NB4 (cell line): ENCODE measurements at regions not wholly inside any gene's neighbourhood (a gene's known extent, or its start where the extent isn't known, plus 50 kb on each side); places are given as distances from the start of the nearest gene placed in this dataset.
"Not testable (repeated sequence)": the region's sequence is repeated elsewhere in the genome, so short reads cannot be mapped to it uniquely, and the experiment has no call there.

Experiments
- DNase-seq: peaks from one replicate; pipeline ENCODE4 v3.0.0; 2010; ENCODE audit warnings: low read depth
- H3K4me3 ChIP-seq: one replicate; pipeline ENCODE4 v1.5.1; 2011; ENCODE audit warnings: mild to moderate bottlenecking, low read depth, low read length, moderate library complexity
- CTCF ChIP-seq: IDR thresholded peaks from one replicate; pipeline ENCODE4 v1.5.1; 2012; ENCODE audit warnings: low read depth, low read length
- MAX ChIP-seq: IDR thresholded peaks from 2 replicates; pipeline ENCODE4 v1.6.1; 2011; ENCODE audit warnings: low read depth, low read length
- MYC ChIP-seq: IDR thresholded peaks from 2 replicates; pipeline ENCODE4 v1.6.1; 2011; ENCODE audit warnings: low read depth, low read length
- POLR2A ChIP-seq: IDR thresholded peaks from 2 replicates; pipeline ENCODE4 v1.6.1; 2011; ENCODE audit warnings: mild to moderate bottlenecking; ENCODE audit not compliant: insufficient read length; ENCODE audit errors: extremely low read depth

GRCh38 chr4:14347526-14347925 is 654.8 kb upstream of the CPEB2 start:
- no peak for TF ChIP-seq CTCF
- no peak for TF ChIP-seq MYC
- no peak for TF ChIP-seq MAX
- TF ChIP-seq POLR2A: no peak
- H3K4me3 ChIP-seq: no peak overlapping the region
- no peak for DNase-seq

- no peak for TF ChIP-seq CTCF
- no peak for TF ChIP-seq MYC
- no peak for TF ChIP-seq POLR2A
- TF ChIP-seq MAX: no peak
- no peak for DNase-seq
- no peak overlapping the region for H3K4me3 ChIP-seq
Measured at GRCh38 chr4:14348506-14348905, 653.8 kb upstream of the CPEB2 start.

- not testable (repeated sequence) for H3K4me3 ChIP-seq, DNase-seq
Measured at GRCh38 chr4:14358544-14359160, 643.6 kb upstream of the CPEB2 start.

- TF ChIP-seq CTCF (no peak), MYC (no peak), MAX (no peak), POLR2A (no peak)
- DNase-seq: no peak
- no peak overlapping the region for H3K4me3 ChIP-seq
Measured at GRCh38 chr4:14359991-14360390, 642.3 kb upstream of the CPEB2 start.

- no peak overlapping the region for H3K4me3 ChIP-seq
- TF ChIP-seq MYC (no peak), CTCF (no peak), POLR2A (no peak), MAX (no peak)
- no peak for DNase-seq
Measured at GRCh38 chr4:14361084-14361483, 641.2 kb upstream of the CPEB2 start.

- TF ChIP-seq MAX: no peak
- TF ChIP-seq MYC: no peak
- no peak for TF ChIP-seq POLR2A
- TF ChIP-seq CTCF: no peak
- H3K4me3 ChIP-seq: no peak overlapping the region
- DNase-seq: no peak
Measured at GRCh38 chr4:14362385-14362784, 639.9 kb upstream of the CPEB2 start.
